SK-N-MC (cell line): ENCODE measurements at regions not wholly inside any gene's neighbourhood (a gene's known extent, or its start where the extent isn't known, plus 50 kb on each side); places are given as distances from the start of the nearest gene placed in this dataset.

ENCODE experiments used
- DNase-seq: peaks from one replicate; pipeline ENCODE4 v3.0.0-alpha.2; 2011; ENCODE audit warnings: low read depth, low spot score
- H3K27ac ChIP-seq: fragments of 200-600 bp; sonication (generic); 2 replicates; pipeline ENCODE4 v1.5.1; 2016; ENCODE audit warnings: mixed run types
- H3K36me3 ChIP-seq: fragments of 200-600 bp; sonication (generic); 2 replicates; pipeline ENCODE4 v1.6.1; 2017; ENCODE audit warnings: antibody characterized with exemption, low read length, mixed read lengths; ENCODE audit not compliant: insufficient read depth
- H3K4me3 ChIP-seq: fragments of 200-600 bp; sonication (generic); 2 replicates; pipeline ENCODE4 v1.5.1; 2016
- H3K9ac ChIP-seq: fragments of 200-600 bp; sonication (generic); 2 replicates; pipeline ENCODE4 v1.8.0; 2017; ENCODE audit warnings: mixed run types, mixed read lengths; ENCODE audit not compliant: insufficient read length
- H3K9me3 ChIP-seq: fragments of 200-600 bp; sonication (generic); 2 replicates; pipeline ENCODE4 v1.6.1; 2017; ENCODE audit warnings: low read depth, mild to moderate bottlenecking, antibody characterized with exemption, low read length, moderate library complexity, mixed read lengths
- EZH2 ChIP-seq: fragments of 200-600 bp; sonication (generic); IDR thresholded peaks from one replicate; pipeline ENCODE4 v1.6.1; 2017; ENCODE audit warnings: antibody characterized with exemption
- FOXP2 ChIP-seq: optimal IDR thresholded peaks from 2 replicates; pipeline ENCODE3; 2011; ENCODE audit warnings: mild to moderate bottlenecking, moderate library complexity; ENCODE audit not compliant: insufficient read depth; ENCODE audit errors: extremely low read length, control extremely low read depth
- POLR2AphosphoS5 ChIP-seq: IDR thresholded peaks from 2 replicates; pipeline ENCODE4 v1.6.1; 2012; ENCODE audit warnings: mild to moderate bottlenecking, low read depth, low read length, borderline replicate concordance

- TF ChIP-seq FOXP2 (no peak), EZH2 (no peak), POLR2AphosphoS5 (no peak)
- H3K4me3 ChIP-seq = no peak overlapping the region
- no peak overlapping the region for H3K27ac ChIP-seq
- no peak overlapping the region for H3K9ac ChIP-seq
- no peaks in the 10 kb centered on the region for H3K36me3 ChIP-seq
- H3K9me3 ChIP-seq = no peaks in the 10 kb centered on the region
- DNase-seq = no peak
Measured at GRCh38 chr6:140879946-140880345, 1252.8 kb upstream of the GJE1 start.

GRCh38 chr6:140874066-140874465, 1258.7 kb upstream of the GJE1 start:
- H3K36me3 ChIP-seq = no peaks in the 10 kb centered on the region
- no peak for DNase-seq
- H3K27ac ChIP-seq = no peak overlapping the region
- H3K9me3 ChIP-seq = no peaks in the 10 kb centered on the region
- H3K9ac ChIP-seq = no peak overlapping the region
- TF ChIP-seq POLR2AphosphoS5 (no peak), FOXP2 (no peak), EZH2 (no peak)
- no peak overlapping the region for H3K4me3 ChIP-seq

GRCh38 chr6:140872885-140873284, 1259.8 kb upstream of the GJE1 start:
- H3K4me3 ChIP-seq = no peak overlapping the region
- no peaks in the 10 kb centered on the region for H3K36me3 ChIP-seq
- TF ChIP-seq EZH2 (no peak), POLR2AphosphoS5 (no peak), FOXP2 (no peak)
- DNase-seq = no peak
- H3K9ac ChIP-seq = no peak overlapping the region
- H3K9me3 ChIP-seq = no peaks in the 10 kb centered on the region
- no peak overlapping the region for H3K27ac ChIP-seq

GRCh38 chr6:140871911-140872310, 1260.8 kb upstream of the GJE1 start:
- no peaks in the 10 kb centered on the region for H3K9me3 ChIP-seq
- DNase-seq = no peak
- no peak overlapping the region for H3K9ac ChIP-seq
- TF ChIP-seq POLR2AphosphoS5 (no peak), FOXP2 (no peak), EZH2 (no peak)
- H3K4me3 ChIP-seq = no peak overlapping the region
- no peaks in the 10 kb centered on the region for H3K36me3 ChIP-seq
- no peak overlapping the region for H3K27ac ChIP-seq

- Histone ChIP-seq H3K4me3 (no peak overlapping the region), H3K9me3 (no peaks in the 10 kb centered on the region), H3K9ac (no peak overlapping the region), H3K27ac (no peak overlapping the region), H3K36me3 (no peaks in the 10 kb centered on the region)
- DNase-seq = no peak
- no peak for TF ChIP-seq EZH2
- TF ChIP-seq FOXP2 = no peak
- TF ChIP-seq POLR2AphosphoS5 = no peak
Measured at GRCh38 chr6:140867336-140867735, 1265.4 kb upstream of the GJE1 start.

GRCh38 chr6:140858381-140858971, 1274.2 kb upstream of the GJE1 start:
- H3K9ac ChIP-seq = no peak overlapping the region
- H3K4me3 ChIP-seq = no peak overlapping the region
- no peaks in the 10 kb centered on the region for H3K36me3 ChIP-seq
- H3K27ac ChIP-seq = no peak overlapping the region
- H3K9me3 ChIP-seq = no peaks in the 10 kb centered on the region
- DNase-seq = no peak
- TF ChIP-seq EZH2 (no peak), FOXP2 (no peak), POLR2AphosphoS5 (no peak)

GRCh38 chr6:140857739-140858380, 1274.9 kb upstream of the GJE1 start:
- no peak overlapping the region for H3K9ac ChIP-seq
- no peaks in the 10 kb centered on the region for H3K36me3 ChIP-seq
- TF ChIP-seq POLR2AphosphoS5 (no peak), EZH2 (no peak), FOXP2 (no peak)
- no peak overlapping the region for H3K4me3 ChIP-seq
- H3K9me3 ChIP-seq = no peaks in the 10 kb centered on the region
- DNase-seq = no peak
- no peak overlapping the region for H3K27ac ChIP-seq

GRCh38 chr6:140855520-140855919, 1277.2 kb upstream of the GJE1 start:
- Histone ChIP-seq H3K4me3 (no peak overlapping the region), H3K9me3 (no peaks in the 10 kb centered on the region), H3K36me3 (no peaks in the 10 kb centered on the region), H3K9ac (no peak overlapping the region), H3K27ac (no peak overlapping the region)
- TF ChIP-seq POLR2AphosphoS5 (no peak), EZH2 (no peak), FOXP2 (no peak)
- no peak for DNase-seq
